AG10803 (cell line): ENCODE measurements at regions not wholly inside any gene's neighbourhood (a gene's known extent, or its start where the extent isn't known, plus 50 kb on each side); places are given as distances from the start of the nearest gene placed in this dataset.

Source experiments
- DNase-seq: peaks from one replicate; pipeline ENCODE4 v3.0.0; 2010; ENCODE audit warnings: low read depth
- H3K4me3 ChIP-seq: 2 replicates; pipeline ENCODE4 v1.5.1; 2011; ENCODE audit warnings: mild to moderate bottlenecking, low read length, control low read depth
- TF ChIP-seq, protein P1 (sequence below): conservative IDR thresholded peaks from 2 replicates; pipeline ENCODE4 v1.5.1; 2011; ENCODE audit warnings: mild to moderate bottlenecking, low read length, control low read depth, inconsistent platforms

DNA sequence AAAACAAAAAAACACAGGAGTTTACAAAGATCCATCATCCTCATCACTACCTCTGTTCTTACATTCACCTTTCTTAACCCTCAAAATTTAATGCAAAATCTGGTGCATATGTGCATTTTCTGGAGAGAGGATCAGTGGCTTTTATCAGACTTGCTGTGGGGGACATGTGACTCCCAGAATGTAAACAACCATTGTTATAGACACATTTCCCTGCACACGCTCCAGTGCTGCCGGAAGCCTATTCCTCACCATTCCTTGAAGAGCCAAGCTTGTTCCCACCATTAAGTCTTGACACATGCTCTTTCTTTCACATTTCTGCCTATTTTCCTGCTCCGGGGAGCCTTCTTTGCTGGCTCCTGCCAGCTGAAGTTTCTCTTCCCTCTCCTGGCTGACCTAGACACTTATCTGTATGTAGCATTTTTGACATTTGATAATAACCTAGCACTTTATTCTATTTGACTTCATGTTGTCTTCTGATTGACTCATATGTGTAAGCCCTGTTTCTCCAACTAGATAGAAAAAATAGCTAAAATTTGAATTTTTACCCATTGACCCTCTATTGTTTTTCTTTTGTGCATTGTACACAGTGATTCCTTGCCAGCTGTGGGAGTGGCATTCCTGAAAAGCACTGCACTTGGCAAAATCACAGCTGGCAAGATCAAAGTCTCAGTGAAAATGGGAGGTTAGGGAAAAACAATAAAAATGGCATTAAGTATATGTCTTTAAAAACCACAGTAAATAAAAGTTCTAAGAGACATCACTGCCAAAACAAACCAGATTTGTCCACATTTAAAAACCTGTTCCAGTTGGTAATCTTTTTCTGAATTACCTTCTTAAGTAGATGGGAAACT, 76.8 kb upstream of the CIBAR2 start:
- DNase-seq = no peak
- H3K4me3 ChIP-seq = no peak overlapping the region
- TF ChIP-seq, protein P1, sequence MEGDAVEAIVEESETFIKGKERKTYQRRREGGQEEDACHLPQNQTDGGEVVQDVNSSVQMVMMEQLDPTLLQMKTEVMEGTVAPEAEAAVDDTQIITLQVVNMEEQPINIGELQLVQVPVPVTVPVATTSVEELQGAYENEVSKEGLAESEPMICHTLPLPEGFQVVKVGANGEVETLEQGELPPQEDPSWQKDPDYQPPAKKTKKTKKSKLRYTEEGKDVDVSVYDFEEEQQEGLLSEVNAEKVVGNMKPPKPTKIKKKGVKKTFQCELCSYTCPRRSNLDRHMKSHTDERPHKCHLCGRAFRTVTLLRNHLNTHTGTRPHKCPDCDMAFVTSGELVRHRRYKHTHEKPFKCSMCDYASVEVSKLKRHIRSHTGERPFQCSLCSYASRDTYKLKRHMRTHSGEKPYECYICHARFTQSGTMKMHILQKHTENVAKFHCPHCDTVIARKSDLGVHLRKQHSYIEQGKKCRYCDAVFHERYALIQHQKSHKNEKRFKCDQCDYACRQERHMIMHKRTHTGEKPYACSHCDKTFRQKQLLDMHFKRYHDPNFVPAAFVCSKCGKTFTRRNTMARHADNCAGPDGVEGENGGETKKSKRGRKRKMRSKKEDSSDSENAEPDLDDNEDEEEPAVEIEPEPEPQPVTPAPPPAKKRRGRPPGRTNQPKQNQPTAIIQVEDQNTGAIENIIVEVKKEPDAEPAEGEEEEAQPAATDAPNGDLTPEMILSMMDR = no peak

DNA sequence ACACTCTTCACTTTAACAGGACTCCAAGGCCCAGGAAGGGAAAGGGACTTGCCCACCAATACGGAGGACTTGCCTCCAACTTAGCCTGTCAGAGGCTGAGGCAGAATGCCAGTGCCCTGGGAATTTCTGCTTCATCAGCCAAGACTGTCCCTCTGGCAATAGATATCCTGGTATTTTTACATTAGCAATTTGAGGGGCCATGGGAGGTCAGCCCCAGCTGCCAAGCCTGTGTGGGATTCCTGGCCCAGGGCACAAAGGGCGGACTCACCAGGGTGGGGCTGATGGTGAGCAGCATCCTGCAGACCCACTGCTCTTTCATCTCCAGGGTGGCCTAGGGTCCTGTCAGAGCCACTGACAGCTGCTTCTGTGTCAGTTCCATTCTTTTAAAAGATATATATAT, 78.3 kb upstream of the CIBAR2 start:
- DNase-seq = no peak
- no peak overlapping the region for H3K4me3 ChIP-seq
- TF ChIP-seq, protein P1 = no peak

DNA sequence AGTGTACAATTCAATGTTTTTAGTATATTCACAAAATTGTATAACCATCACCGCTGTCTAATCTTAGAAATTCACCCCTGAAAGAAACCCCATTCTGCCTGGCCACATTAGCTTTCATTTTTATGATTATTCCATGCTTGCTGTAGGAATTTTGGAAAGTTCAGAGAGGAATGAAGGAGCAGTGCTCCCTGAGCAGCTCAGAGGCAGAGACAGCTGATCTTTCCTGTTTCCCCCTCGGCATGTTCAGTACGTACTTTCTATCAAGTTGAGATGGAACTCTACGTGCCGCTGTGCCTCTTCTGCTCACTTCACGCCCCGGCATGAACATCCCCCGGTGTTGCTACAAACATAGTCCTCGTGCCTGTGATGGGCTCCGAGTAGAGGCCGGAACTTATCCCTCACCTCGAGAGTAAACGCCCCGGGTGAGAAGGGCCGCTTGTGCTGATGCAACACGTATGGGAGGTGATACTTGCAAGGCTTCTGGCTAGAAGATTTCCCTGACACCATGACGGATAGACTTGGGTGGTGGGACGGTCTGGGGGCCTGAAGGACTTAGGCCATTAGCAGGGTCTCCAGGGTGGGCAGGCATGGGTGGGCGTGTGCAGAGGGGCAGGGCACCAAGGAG, 79.2 kb upstream of the CIBAR2 start:
- DNase-seq = no peak
- TF ChIP-seq, protein P1 = no peak
- H3K4me3 ChIP-seq = no peak overlapping the region

DNA sequence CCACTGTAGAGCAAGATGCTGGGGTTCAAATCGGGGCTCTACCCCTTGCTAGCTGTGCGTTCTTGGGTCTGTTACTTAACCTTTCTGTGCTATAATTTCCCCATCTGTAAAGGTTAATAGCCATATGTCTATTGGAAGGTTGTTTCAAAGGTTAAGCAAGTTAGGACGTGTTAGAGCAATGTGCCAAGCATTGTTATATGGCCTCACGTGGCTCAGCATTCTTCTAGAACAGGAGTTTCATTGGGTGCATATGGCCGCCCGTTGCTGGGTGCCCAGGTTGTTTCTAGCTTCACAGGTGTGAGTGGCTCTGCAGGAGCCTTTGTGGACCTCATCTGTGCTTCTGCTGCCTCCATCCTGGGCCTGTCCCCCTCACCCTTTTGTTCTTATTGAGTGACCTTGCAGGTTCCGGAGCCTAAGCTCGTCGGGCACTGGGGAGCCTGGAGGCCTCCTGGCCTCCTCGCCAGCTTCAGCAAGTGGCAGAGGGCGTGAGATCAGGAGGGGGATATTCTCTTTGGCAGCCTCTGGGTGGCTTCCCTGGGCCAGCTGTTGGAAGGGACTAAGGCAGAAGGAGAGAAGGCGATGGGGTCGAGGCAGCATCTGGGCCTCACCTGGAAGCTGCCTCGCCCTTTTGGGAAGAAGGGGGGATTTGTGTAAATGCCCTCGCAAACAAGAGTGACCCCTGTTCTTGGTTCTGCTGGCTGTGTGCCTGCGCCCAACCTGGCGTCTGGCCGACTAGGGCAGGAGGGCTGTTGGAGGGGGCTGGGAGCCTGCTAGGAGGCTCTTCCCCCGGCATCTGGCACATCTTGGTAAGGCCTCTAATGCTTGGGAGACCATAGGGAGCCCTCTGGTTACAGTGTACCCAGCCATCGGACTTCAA, 80.2 kb upstream of the CIBAR2 start:
- DNase-seq = no peak
- TF ChIP-seq, protein P1 = no peak
- no peak overlapping the region for H3K4me3 ChIP-seq

DNA sequence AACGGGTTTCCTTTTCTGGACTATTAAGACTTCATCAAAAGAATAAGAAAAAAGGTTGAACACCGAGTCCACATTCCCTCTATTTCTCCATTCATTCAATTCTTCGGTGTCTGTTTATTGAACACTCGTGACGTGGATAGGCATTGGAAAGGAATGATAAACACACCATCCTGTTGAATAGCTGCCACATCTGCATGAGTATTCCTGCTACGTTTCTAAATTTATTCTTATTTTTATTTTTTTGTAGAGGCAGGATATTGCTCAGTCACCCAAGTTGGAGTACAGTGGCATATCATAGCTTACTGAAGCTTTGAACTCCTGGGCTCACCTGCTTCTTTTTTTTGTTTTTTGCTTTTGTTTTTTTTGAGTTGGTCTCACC, 80.8 kb upstream of the CIBAR2 start:
- no peak overlapping the region for H3K4me3 ChIP-seq
- TF ChIP-seq, protein P1 = no peak
- peak; percentile 65 for DNase-seq

DNA sequence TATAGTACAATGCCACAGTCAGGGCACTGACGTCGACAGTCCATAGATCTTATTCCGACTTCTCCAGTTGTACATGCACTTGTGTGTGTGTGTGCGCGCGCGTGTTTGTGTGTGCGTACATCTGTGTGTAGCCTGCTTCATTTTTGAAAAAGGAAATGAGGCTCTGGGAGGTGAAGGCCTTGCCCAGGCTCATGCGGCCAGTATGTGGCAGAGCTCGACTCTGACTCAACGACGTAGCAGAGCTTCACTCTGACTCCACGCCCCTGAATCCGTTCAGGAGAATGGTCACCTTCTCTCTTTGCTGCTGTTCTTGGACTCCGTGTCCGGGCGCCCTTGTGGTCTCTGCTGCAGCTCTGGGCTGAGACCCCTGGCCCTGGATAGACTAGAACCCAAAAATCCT, 81.6 kb upstream of the CIBAR2 start:
- no peak overlapping the region for H3K4me3 ChIP-seq
- no peak for DNase-seq
- TF ChIP-seq, protein P1 = no peak
